ENCODE measurements at regions not wholly inside any gene's neighbourhood (a gene's known extent, or its start where the extent isn't known, plus 50 kb on each side); places are given as distances from the start of the nearest gene placed in this dataset.
"Not testable (repeated sequence)": the region's sequence is repeated elsewhere in the genome, so short reads cannot be mapped to it uniquely, and the experiment has no call there.

DNA sequence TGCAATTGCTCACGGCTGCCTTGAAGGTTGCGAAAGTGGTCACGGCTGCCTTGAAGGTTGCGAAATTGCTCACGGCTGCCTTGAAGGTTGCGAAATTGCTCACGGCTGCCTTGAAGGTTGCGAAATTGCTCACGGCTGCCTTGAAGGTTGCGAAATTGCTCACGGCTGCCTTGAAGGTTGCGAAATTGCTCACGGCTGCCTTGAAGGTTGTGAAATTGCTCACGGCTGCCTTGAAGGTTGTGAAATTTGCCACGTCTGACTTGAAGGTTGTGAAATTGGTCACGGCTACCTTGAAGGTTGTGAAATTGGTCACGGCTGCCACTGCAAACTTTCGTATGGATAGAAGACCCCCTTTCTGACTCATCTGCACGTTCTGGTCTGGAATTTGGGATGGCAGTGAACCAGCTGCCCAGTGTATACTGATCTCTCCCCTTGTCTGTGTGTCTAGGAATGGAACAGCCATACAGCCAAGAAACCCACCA is 150.1 kb downstream of the ASMT start:
- TF ChIP-seq, protein P1, sequence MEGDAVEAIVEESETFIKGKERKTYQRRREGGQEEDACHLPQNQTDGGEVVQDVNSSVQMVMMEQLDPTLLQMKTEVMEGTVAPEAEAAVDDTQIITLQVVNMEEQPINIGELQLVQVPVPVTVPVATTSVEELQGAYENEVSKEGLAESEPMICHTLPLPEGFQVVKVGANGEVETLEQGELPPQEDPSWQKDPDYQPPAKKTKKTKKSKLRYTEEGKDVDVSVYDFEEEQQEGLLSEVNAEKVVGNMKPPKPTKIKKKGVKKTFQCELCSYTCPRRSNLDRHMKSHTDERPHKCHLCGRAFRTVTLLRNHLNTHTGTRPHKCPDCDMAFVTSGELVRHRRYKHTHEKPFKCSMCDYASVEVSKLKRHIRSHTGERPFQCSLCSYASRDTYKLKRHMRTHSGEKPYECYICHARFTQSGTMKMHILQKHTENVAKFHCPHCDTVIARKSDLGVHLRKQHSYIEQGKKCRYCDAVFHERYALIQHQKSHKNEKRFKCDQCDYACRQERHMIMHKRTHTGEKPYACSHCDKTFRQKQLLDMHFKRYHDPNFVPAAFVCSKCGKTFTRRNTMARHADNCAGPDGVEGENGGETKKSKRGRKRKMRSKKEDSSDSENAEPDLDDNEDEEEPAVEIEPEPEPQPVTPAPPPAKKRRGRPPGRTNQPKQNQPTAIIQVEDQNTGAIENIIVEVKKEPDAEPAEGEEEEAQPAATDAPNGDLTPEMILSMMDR (IDR thresholded peaks at IDR 0.05), result not testable (repeated sequence)
- TF ChIP-seq POLR2A (IDR thresholded peaks at IDR 0.05; ENCODE audit: low read depth), result not testable (repeated sequence)

Measured in esophagus muscularis mucosa (tissue), 3 donors.